ENCODE measurements at regions not wholly inside any gene's neighbourhood (a gene's known extent, or its start where the extent isn't known, plus 50 kb on each side); places are given as distances from the start of the nearest gene placed in this dataset.

- DNase-seq, result no peak
Measured at GRCh38 chr12:67427336-67427735, 158.2 kb downstream of the CAND1 start.

GRCh38 chr12:67428431-67428830 lies 159.3 kb downstream of the CAND1 start:
- DNase-seq, result no peak

GRCh38 chr12:67430708-67431335 lies 161.7 kb downstream of the CAND1 start:
- no peak for DNase-seq

GRCh38 chr12:67431411-67432020 lies 162.4 kb downstream of the CAND1 start:
- no peak for DNase-seq

- no peak for DNase-seq
Measured at GRCh38 chr12:67433385-67434175, 164.4 kb downstream of the CAND1 start.

GRCh38 chr12:67434671-67435370 lies 165.7 kb downstream of the CAND1 start:
- no peak for DNase-seq

GRCh38 chr12:67436230-67436629 lies 167.1 kb downstream of the CAND1 start:
- DNase-seq, result no peak

GRCh38 chr12:67437011-67437410 lies 167.9 kb downstream of the CAND1 start:
- no peak for DNase-seq

GRCh38 chr12:67439611-67440010 lies 170.5 kb downstream of the CAND1 start:
- DNase-seq, result no peak

- DNase-seq, result peak; percentile 39 to 73 (median 57)
Measured at GRCh38 chr12:67441736-67442346, 172.7 kb downstream of the CAND1 start.

GRCh38 chr12:67442347-67442841 lies 173.2 kb downstream of the CAND1 start:
- no peak for DNase-seq

GRCh38 chr12:67442896-67443295 lies 173.7 kb downstream of the CAND1 start:
- DNase-seq, result no peak

- DNase-seq, result no peak
Measured at GRCh38 chr12:67444542-67444941, 175.4 kb downstream of the CAND1 start.

- DNase-seq, result no peak
Measured at GRCh38 chr12:67446716-67447115, 177.6 kb downstream of the CAND1 start.

- DNase-seq, result no peak
Measured at GRCh38 chr12:67447180-67447579, 178.0 kb downstream of the CAND1 start.

- peak in 1 of 5 donors; percentile 66 for DNase-seq
Measured at GRCh38 chr12:67449591-67450052, 180.5 kb downstream of the CAND1 start.

GRCh38 chr12:67450441-67450840 lies 181.3 kb downstream of the CAND1 start:
- DNase-seq, result no peak

GRCh38 chr12:67451206-67451605 lies 182.0 kb downstream of the CAND1 start:
- no peak for DNase-seq

GRCh38 chr12:67452119-67452805 lies 183.1 kb downstream of the CAND1 start:
- peak in 1 of 5 donors; percentile 56 for DNase-seq

- DNase-seq, result no peak
Measured at GRCh38 chr12:67453191-67453590, 184.0 kb downstream of the CAND1 start.

- DNase-seq, result no peak
Measured at GRCh38 chr12:67455236-67455635, 186.1 kb downstream of the CAND1 start.

GRCh38 chr12:67456431-67456901 lies 187.3 kb downstream of the CAND1 start:
- no peak for DNase-seq
